Activated CD4-positive, alpha-beta T cell treated with anti-CD3 and anti-CD28 coated beads for 36 hours (primary cell): ENCODE measurements at regions not wholly inside any gene's neighbourhood (a gene's known extent, or its start where the extent isn't known, plus 50 kb on each side); places are given as distances from the start of the nearest gene placed in this dataset.
"Not testable (repeated sequence)": the region's sequence is repeated elsewhere in the genome, so short reads cannot be mapped to it uniquely, and the experiment has no call there.

Source experiments
- ATAC-seq: fragments of 200-7000 bp; cut with Tn5 transposase; one replicate; pipeline ENCODE4 v1.10.0; 2021; ENCODE audit warnings: mild to moderate bottlenecking, moderate library complexity
- CTCF ChIA-PET: fragments of 350-600 bp; sonication (Branson Sonifier 250); formaldehyde crosslinking; loops from one replicate; lab custom pipeline; 2021; ENCODE audit warnings: antibody characterized with exemption; lab: Charles Lee
- POLR2A ChIA-PET: fragments of 350-600 bp; sonication (Branson Sonifier 250); formaldehyde crosslinking; loops from one replicate; lab custom pipeline; 2021; ENCODE audit warnings: antibody characterized with exemption, inconsistent platforms; lab: Charles Lee
- DNase-seq: peaks from one replicate; pipeline ENCODE4 v3.0.0-alpha.2; 2020
- H3K27ac Mint-ChIP-seq: one replicate; pipeline ENCODE4 v1.8.0; 2021; ENCODE audit warnings: mixed read lengths
- H3K27me3 Mint-ChIP-seq: one replicate; pipeline ENCODE4 v1.8.0; 2021; ENCODE audit warnings: mixed read lengths
- H3K36me3 Mint-ChIP-seq: one replicate; pipeline ENCODE4 v1.8.0; 2021; ENCODE audit warnings: low read depth, mixed read lengths
- H3K4me1 Mint-ChIP-seq: one replicate; pipeline ENCODE4 v1.8.0; 2021; ENCODE audit warnings: mixed read lengths
- H3K4me3 Mint-ChIP-seq: one replicate; pipeline ENCODE4 v1.8.0; 2021; ENCODE audit warnings: mild to moderate bottlenecking, moderate library complexity, mixed read lengths
- H3K9me3 Mint-ChIP-seq: one replicate; pipeline ENCODE4 v1.8.0; 2021; ENCODE audit warnings: low read depth, mixed read lengths
- intact Hi-C, 2 experiments: fragments of 100-400 bp; cut with DNase I in 1 of 2; cut with micrococcal nuclease in 1 of 2; formaldehyde crosslinking; loops; one replicate each; pipeline versions ENCODE4 v1.14.2 to v1.15.1; 2022 to 2024; cut with DNase I, micrococcal nuclease

DNA sequence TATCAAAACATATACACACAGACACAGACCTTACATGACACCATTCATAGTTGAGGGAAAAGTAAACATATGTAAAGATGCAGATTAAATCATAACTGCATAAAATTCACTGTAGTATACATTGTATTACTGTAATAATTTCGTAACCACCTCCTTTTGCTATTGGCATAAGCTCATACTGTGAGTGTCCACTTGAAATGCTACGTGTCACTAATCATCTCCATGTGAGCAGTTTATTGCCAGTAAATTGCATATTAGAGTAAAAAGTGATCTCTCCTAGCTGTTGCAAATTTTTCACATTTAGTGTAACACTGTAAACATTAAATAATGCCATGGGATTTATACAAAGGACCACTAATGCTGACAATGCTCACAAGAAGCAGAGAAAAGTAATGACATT is 256.7 kb upstream of the GNPDA2 start:
- no peak for ATAC-seq
- intact Hi-C loops = no loop called here

GRCh38 chr4:44978020-44978419 is 251.7 kb upstream of the GNPDA2 start:
- intact Hi-C loops = no loop called here
- no peak for ATAC-seq
- H3K27me3 Mint-ChIP-seq = no peaks in the 10 kb centered on the region
- POLR2A ChIA-PET = no interaction called here
- no peaks in the 10 kb centered on the region for H3K36me3 Mint-ChIP-seq
- CTCF ChIA-PET = no interaction called here
- peaks cover 3% of the 10 kb centered on the region for H3K9me3 Mint-ChIP-seq
- H3K27ac Mint-ChIP-seq = no peak overlapping the region
- H3K4me1 Mint-ChIP-seq = no peaks in the 10 kb centered on the region
- DNase-seq = no peak
- H3K4me3 Mint-ChIP-seq = no peak overlapping the region

More for the DNA sequence above, 256.7 kb upstream of the GNPDA2 start:
- ChIA-PET CTCF (no interaction called here), POLR2A (no interaction called here)
- Mint-ChIP-seq H3K36me3 (no peaks in the 10 kb centered on the region), H3K4me1 (no peaks in the 10 kb centered on the region), H3K9me3 (peaks cover 3% of the 10 kb centered on the region), H3K4me3 (no peak overlapping the region), H3K27me3 (no peaks in the 10 kb centered on the region), H3K27ac (no peak overlapping the region)
- no peak for DNase-seq

- H3K4me1 Mint-ChIP-seq = no peaks in the 10 kb centered on the region
- no peaks in the 10 kb centered on the region for H3K27me3 Mint-ChIP-seq
- CTCF ChIA-PET = no interaction called here
- H3K9me3 Mint-ChIP-seq = peaks cover 11% of the 10 kb centered on the region
- no peak for DNase-seq
- H3K4me3 Mint-ChIP-seq = no peak overlapping the region
- no peak for ATAC-seq
- no peak overlapping the region for H3K27ac Mint-ChIP-seq
- no peaks in the 10 kb centered on the region for H3K36me3 Mint-ChIP-seq
- POLR2A ChIA-PET = no interaction called here
- intact Hi-C loops = no loop called here
Measured at GRCh38 chr4:44965435-44966095, 239.2 kb upstream of the GNPDA2 start.

- H3K36me3 Mint-ChIP-seq, H3K27ac Mint-ChIP-seq, H3K27me3 Mint-ChIP-seq, DNase-seq, ATAC-seq, H3K4me3 Mint-ChIP-seq, POLR2A ChIA-PET, CTCF ChIA-PET, intact Hi-C loops, H3K4me1 Mint-ChIP-seq: not testable (repeated sequence)
- peaks cover 14% of the 10 kb centered on the region for H3K9me3 Mint-ChIP-seq
Measured at GRCh38 chr4:44964086-44964485, 237.7 kb upstream of the GNPDA2 start.

- Mint-ChIP-seq H3K9me3 (peaks cover 14% of the 10 kb centered on the region), H3K4me1 (no peaks in the 10 kb centered on the region), H3K27ac (no peak overlapping the region), H3K4me3 (no peak overlapping the region), H3K36me3 (no peaks in the 10 kb centered on the region), H3K27me3 (no peaks in the 10 kb centered on the region)
- POLR2A ChIA-PET = no interaction called here
- CTCF ChIA-PET = interaction anchor here (0.6 kb wide), 1 partner anchor 255 kb away, joined by 7 read pairs; no protein-coding TSS in a partner anchor
- DNase-seq (no peak), ATAC-seq (no peak)
- intact Hi-C loops = no loop called here
Measured at GRCh38 chr4:44961001-44961755, 234.8 kb upstream of the GNPDA2 start.

GRCh38 chr4:44931720-44932119 is 205.4 kb upstream of the GNPDA2 start:
- CTCF ChIA-PET = no interaction called here
- no peak overlapping the region for H3K27ac Mint-ChIP-seq
- H3K9me3 Mint-ChIP-seq = no peaks in the 10 kb centered on the region
- H3K4me3 Mint-ChIP-seq = no peak overlapping the region
- intact Hi-C loops = no loop called here
- no peak for ATAC-seq
- POLR2A ChIA-PET = no interaction called here
- H3K36me3 Mint-ChIP-seq = no peaks in the 10 kb centered on the region
- no peaks in the 10 kb centered on the region for H3K27me3 Mint-ChIP-seq
- DNase-seq = no peak
- H3K4me1 Mint-ChIP-seq = no peaks in the 10 kb centered on the region

DNA sequence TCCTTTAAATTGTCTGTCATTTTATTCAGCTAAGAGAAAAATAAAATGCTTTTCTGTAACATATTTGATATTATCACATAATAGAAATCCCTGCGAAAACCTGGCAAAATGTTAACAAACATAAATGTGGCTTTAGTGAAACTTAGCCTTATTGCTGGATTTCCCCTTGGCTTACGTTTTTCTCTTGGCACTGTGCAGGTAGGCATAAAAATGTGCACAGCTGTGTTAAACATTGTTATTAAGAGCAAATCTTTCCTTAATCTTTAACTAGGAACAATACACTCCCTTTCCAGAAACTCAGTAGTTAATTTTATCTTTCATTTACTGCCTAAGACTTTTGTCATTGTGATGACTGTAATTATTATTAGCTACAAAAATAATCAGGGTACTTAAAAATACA is 202.4 kb upstream of the GNPDA2 start:
- no peak for DNase-seq
- CTCF ChIA-PET = interaction anchor here (1.1 kb wide), 1 partner anchor 14 kb away, joined by 3 read pairs; no protein-coding TSS in a partner anchor
- Mint-ChIP-seq H3K27ac (no peak overlapping the region), H3K4me1 (no peaks in the 10 kb centered on the region), H3K27me3 (no peaks in the 10 kb centered on the region), H3K4me3 (no peak overlapping the region), H3K36me3 (no peaks in the 10 kb centered on the region), H3K9me3 (no peaks in the 10 kb centered on the region)
- POLR2A ChIA-PET = no interaction called here
- no peak for ATAC-seq
- intact Hi-C loops = loop anchor here in 1 of 2 experiments (5.0 to 10.0 kb wide), 2 partner anchors 164 to 1719 kb away; no protein-coding TSS in a partner anchor

DNA sequence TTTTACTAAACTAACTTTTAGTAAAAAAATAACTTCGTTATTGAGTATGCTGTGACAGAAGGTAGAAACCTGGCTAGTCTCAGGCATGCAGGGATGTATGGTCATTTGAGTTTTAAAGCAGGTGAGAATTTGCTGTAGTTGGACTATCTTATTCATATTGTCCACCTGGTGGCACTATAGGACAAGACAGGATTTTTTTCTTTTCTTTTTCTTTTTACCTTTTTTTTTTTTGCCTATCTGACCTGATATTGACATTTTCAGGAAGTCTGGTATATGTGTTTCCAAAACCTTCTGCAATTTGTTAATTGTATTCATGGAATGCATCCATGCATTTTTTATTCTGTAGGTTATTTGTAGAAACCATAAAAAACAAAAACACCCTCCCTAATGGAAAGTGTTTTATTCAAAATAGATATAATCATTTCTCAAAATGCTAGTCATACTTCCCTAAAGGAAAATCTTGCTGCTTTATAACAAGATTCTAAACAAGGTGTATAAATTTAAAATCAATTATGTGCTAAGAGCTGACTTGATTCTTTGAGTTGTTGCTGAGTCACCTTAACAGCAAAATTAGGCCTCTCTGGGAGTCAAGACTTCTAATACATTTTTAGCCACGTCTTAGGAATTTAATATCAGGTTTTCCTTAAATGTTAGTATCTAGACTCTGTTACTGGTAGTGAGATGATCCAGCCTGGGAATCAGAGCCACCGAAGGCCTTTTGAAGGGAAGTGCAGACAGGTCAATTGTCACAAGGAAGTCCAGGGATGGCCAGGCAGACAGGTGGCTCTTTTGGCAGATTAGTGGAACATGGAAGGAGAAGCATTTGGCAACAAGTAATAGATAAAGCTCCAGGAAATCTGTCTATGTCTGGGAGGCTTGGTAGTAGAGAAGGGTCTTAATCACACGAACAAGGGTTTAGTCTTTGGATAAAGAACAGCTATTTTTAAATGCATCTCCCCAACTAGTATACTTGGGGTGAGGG is 201.3 kb upstream of the GNPDA2 start:
- no peak overlapping the region for H3K4me3 Mint-ChIP-seq
- no peaks in the 10 kb centered on the region for H3K4me1 Mint-ChIP-seq
- POLR2A ChIA-PET = no interaction called here
- H3K9me3 Mint-ChIP-seq = no peaks in the 10 kb centered on the region
- no peak for ATAC-seq
- DNase-seq = no peak
- H3K36me3 Mint-ChIP-seq = no peaks in the 10 kb centered on the region
- H3K27me3 Mint-ChIP-seq = no peaks in the 10 kb centered on the region
- CTCF ChIA-PET = interaction anchor here (0.7 to 1.1 kb wide), 3 partner anchors 9 to 102 kb away, joined by 3 read pairs; no protein-coding TSS in a partner anchor
- no peak overlapping the region for H3K27ac Mint-ChIP-seq
- intact Hi-C loops = loop anchor here in 1 of 2 experiments (1.0 to 10.0 kb wide), 3 partner anchors 163 to 1720 kb away; no protein-coding TSS in a partner anchor

DNA sequence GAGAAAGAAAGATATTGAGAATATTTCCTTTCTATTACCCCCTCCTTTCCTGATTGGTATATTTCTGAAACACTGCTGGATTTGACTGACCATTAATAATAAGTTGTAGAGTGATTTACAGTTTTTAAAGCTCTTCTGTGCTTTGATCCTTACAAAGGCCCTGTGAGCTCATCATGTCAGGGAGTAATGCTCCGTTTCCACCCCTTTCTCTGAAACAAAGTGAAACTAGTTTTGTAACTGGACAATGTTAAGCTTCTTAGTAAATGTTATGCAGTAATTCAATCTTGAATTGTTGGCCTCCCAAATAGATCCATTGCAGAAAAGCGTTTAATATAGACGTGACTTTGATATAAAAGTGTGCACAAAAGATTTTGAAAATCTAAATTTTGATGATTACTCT is 190.1 kb upstream of the GNPDA2 start:
- no peak for ATAC-seq
- no peak overlapping the region for H3K27ac Mint-ChIP-seq
- ChIA-PET POLR2A (no interaction called here), CTCF (no interaction called here)
- H3K4me1 Mint-ChIP-seq = no peaks in the 10 kb centered on the region
- no peaks in the 10 kb centered on the region for H3K36me3 Mint-ChIP-seq
- intact Hi-C loops = no loop called here
- no peaks in the 10 kb centered on the region for H3K9me3 Mint-ChIP-seq
- H3K27me3 Mint-ChIP-seq = no peaks in the 10 kb centered on the region
- H3K4me3 Mint-ChIP-seq = no peak overlapping the region
- no peak for DNase-seq

DNA sequence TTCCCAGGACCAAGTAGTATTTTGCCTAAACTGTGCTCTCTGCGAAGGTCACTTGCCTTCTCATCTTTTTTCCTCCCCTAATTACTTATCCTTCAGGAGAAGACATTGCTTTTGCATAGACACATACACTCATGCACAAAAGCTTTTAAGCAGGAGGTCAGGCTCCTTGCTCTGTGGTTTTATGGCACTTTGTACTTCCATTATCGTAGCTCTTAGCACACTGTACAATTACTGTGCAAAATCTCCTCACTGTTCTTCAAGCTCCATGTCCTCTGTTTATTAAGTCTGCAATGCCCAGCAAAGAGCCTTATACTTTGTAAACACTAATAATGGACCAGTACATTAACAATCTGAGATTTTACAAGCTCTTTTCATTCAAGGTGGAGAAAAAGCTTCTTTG is 188.4 kb upstream of the GNPDA2 start:
- ATAC-seq = no peak
- no peak overlapping the region for H3K27ac Mint-ChIP-seq

DNA sequence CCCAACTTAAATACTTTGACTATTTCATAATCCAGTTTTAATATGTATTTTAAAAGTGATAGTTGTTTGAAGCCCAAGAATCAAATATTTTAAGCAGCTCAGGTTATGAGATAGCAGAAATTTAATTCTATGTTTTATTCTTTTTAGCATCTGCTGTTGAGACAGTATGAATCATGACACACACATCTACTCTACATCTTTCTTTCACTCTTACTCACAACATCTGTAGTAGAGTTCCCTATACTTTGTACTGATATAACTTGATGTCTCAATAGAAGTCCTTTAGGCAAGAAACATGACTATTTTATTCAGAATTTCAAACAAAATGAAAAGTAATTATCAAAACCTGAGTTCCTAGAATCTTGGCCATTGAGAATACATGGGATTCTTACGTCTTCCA is 187.9 kb upstream of the GNPDA2 start:
- ChIA-PET POLR2A (no interaction called here), CTCF (no interaction called here)
- Mint-ChIP-seq H3K9me3 (no peaks in the 10 kb centered on the region), H3K4me3 (no peak overlapping the region), H3K27ac (no peak overlapping the region), H3K36me3 (no peaks in the 10 kb centered on the region), H3K4me1 (no peaks in the 10 kb centered on the region), H3K27me3 (no peaks in the 10 kb centered on the region)
- intact Hi-C loops = no loop called here
- ATAC-seq = peak; percentile 36
- DNase-seq = no peak

More for the DNA sequence above, 188.4 kb upstream of the GNPDA2 start:
- Mint-ChIP-seq H3K27me3 (no peaks in the 10 kb centered on the region), H3K4me3 (no peak overlapping the region), H3K36me3 (no peaks in the 10 kb centered on the region), H3K4me1 (no peaks in the 10 kb centered on the region), H3K9me3 (no peaks in the 10 kb centered on the region)
- intact Hi-C loops = no loop called here
- ChIA-PET CTCF (interaction anchor here (1.0 kb wide), 1 partner anchor 13 kb away, joined by 3 read pairs; no protein-coding TSS in a partner anchor), POLR2A (no interaction called here)
- no peak for DNase-seq
